PC-3 (cell line): ENCODE measurements at regions not wholly inside any gene's neighbourhood (a gene's known extent, or its start where the extent isn't known, plus 50 kb on each side); places are given as distances from the start of the nearest gene placed in this dataset.
"Not testable (repeated sequence)": the region's sequence is repeated elsewhere in the genome, so short reads cannot be mapped to it uniquely, and the experiment has no call there.

Experiments used
- EZH2 ChIP-seq: fragments of 300-600 bp; sonication (generic); IDR thresholded peaks from one replicate; pipeline ENCODE4 v1.6.1; 2017; ENCODE audit warnings: antibody characterized with exemption, mild to moderate bottlenecking, low read length; ENCODE audit not compliant: unreplicated experiment
- EZH2phosphoT487 ChIP-seq: fragments of 300-600 bp; sonication (generic); IDR thresholded peaks from 2 replicates; pipeline ENCODE4 v1.6.1; 2018; ENCODE audit warnings: mild to moderate bottlenecking, antibody characterized with exemption, low read length, borderline replicate concordance
- TF ChIP-seq, protein P1 (sequence below): fragments of 300-600 bp; sonication (generic); conservative IDR thresholded peaks from 2 replicates; pipeline ENCODE4 v1.5.1; 2017; ENCODE audit warnings: antibody characterized with exemption, low read depth, mild to moderate bottlenecking, low read length

DNA sequence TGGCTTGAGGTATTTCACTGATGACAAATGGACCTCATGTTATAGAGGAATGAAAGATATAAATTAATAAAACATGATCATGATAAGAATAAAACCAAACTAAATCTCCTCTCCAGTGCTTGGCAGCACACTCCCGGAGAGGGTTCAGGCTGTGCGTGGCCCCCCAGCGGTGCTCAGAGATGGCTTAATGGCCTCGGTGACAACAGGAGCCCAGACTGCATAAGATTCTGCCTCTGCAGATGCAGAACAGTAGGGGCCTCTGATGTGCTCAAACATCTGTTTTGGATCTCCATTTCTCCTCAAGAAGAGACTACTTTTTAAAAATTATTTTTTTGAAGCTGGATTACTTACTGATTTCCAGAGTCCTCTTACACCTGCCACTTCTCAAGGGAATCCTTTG lies 67.0 kb upstream of the CHD6 start:
- not testable (repeated sequence) for TF ChIP-seq EZH2, EZH2phosphoT487
- TF ChIP-seq, protein P1, sequence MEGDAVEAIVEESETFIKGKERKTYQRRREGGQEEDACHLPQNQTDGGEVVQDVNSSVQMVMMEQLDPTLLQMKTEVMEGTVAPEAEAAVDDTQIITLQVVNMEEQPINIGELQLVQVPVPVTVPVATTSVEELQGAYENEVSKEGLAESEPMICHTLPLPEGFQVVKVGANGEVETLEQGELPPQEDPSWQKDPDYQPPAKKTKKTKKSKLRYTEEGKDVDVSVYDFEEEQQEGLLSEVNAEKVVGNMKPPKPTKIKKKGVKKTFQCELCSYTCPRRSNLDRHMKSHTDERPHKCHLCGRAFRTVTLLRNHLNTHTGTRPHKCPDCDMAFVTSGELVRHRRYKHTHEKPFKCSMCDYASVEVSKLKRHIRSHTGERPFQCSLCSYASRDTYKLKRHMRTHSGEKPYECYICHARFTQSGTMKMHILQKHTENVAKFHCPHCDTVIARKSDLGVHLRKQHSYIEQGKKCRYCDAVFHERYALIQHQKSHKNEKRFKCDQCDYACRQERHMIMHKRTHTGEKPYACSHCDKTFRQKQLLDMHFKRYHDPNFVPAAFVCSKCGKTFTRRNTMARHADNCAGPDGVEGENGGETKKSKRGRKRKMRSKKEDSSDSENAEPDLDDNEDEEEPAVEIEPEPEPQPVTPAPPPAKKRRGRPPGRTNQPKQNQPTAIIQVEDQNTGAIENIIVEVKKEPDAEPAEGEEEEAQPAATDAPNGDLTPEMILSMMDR = not testable (repeated sequence)
